Kidney (tissue), 13 donors: ENCODE measurements at regions not wholly inside any gene's neighbourhood (a gene's known extent, or its start where the extent isn't known, plus 50 kb on each side); places are given as distances from the start of the nearest gene placed in this dataset.

Experiments
- DNase-seq, 5 donors: peaks; one replicate each; pipeline ENCODE4 v3.0.0-alpha.2; 2013 to 2020
- FAIRE-seq: peaks from 2 replicates; lab custom pipeline; 2012; peaks lifted over from hg19 to GRCh38; lab: Jason Lieb, UNC
- H3K27ac ChIP-seq, 2 donors: one replicate each; pipeline ENCODE4 v1.7.0; 2013; ENCODE audit warnings: low read depth in 2 of 2, low read length in 2 of 2, inconsistent platforms in 1 of 2
- H3K27me3 ChIP-seq: one replicate; pipeline ENCODE4 v1.7.1; 2013; ENCODE audit warnings: low read length, inconsistent platforms; ENCODE audit not compliant: control insufficient read depth, insufficient read depth
- H3K36me3 ChIP-seq, 3 donors: one replicate each; pipeline versions ENCODE4 v1.7.0 to v1.7.1; 2013; ENCODE audit warnings: low read length in 3 of 3, control low read depth in 1 of 3, inconsistent platforms in 1 of 3; ENCODE audit not compliant: insufficient read depth in 3 of 3, control insufficient read depth in 2 of 3
- H3K4me1 ChIP-seq, 3 donors: one replicate each; pipeline versions ENCODE4 v1.7.0 to v1.7.1; 2013; ENCODE audit warnings: low read length in 3 of 3, inconsistent platforms in 1 of 3, low read depth in 1 of 3; ENCODE audit not compliant: control insufficient read depth in 2 of 3, insufficient read depth in 2 of 3
- H3K4me3 ChIP-seq, 3 donors: one replicate each; pipeline versions ENCODE4 v1.7.0 to v1.8.1; 2013; ENCODE audit warnings: low read length in 3 of 3, control low read depth in 1 of 3, inconsistent platforms in 1 of 3
- H3K9ac ChIP-seq, 3 donors: one replicate each; pipeline versions ENCODE4 v1.7.0 to v1.7.1; 2013; ENCODE audit warnings: low read length in 3 of 3, control low read depth in 1 of 3, inconsistent platforms in 1 of 3
- H3K9me3 ChIP-seq, 3 donors: one replicate each; pipeline versions ENCODE4 v1.7.0 to v1.7.1; 2013; ENCODE audit warnings: low read length in 3 of 3, control low read depth in 1 of 3, inconsistent platforms in 1 of 3; ENCODE audit not compliant: control insufficient read depth in 2 of 3, insufficient read depth in 1 of 3
- intact Hi-C: fragments of 100-400 bp; cut with DNase I; formaldehyde crosslinking; loops from one replicate; pipeline ENCODE4 v1.11.1; 2022
- TF ChIP-seq, protein P1 (sequence below): IDR thresholded peaks from 3 replicates; pipeline ENCODE4 v1.5.1; 2012; ENCODE audit warnings: mild to moderate bottlenecking, moderate library complexity, borderline replicate concordance; ENCODE audit not compliant: insufficient read depth; ENCODE audit errors: extremely low read depth
- donor health status: control.
- donor health status: control.
- donor health status: control.
- donor health status: control.
- donor health status: control.
- donor health status: DM: yes; HTN: yes; CAD: no.
- donor health status: Normal renal cell carcinoma (clear cell type).

DNA sequence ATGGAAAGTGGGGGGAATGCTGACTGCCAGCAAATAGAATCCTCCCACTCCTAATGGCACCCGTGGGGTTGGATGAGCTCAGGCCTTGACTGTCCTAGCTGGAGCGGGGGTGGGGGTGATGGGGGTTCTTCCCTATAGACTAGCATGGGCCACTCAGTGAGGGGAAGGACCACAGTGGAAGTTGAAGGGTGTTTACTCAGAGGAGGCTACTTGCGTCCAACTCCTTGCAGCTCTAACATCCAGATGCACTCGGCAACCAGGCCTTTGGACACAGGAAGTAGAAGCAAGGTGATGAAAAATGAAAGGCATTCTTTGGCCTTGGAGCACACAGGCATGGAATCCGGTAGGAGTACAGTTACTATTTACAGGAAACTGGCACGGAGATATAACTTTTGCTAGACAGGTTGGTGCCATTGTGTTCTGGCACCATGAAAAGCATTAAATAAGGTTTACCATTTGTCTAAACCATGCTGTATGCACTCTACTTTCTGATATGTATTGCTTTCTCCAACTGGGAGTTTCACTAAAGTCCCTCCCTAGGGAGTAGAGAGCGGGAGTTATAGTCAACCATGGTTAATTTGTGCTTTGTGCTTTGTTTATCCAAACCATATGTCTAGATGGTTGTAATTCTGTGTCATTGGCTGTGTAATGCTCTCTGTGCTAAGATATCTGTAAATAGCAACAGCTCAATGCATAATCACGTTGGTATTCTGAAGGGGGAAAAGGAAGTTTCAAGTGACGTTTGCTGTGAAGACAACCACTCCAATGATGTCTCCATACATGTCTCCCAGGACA, 125.3 kb downstream of the TSHZ3 start:
- Histone ChIP-seq H3K9me3 (no peaks in the 10 kb centered on the region), H3K4me1 (no peaks in the 10 kb centered on the region), H3K9ac (no peak overlapping the region), H3K27ac (no peak overlapping the region), H3K4me3 (no peak overlapping the region), H3K27me3 (no peaks in the 10 kb centered on the region), H3K36me3 (no peaks in the 10 kb centered on the region)
- no peak for FAIRE-seq
- DNase-seq = peak in 1 of 5 donors; percentile 53
- intact Hi-C loops = no loop called here
- TF ChIP-seq, protein P1, sequence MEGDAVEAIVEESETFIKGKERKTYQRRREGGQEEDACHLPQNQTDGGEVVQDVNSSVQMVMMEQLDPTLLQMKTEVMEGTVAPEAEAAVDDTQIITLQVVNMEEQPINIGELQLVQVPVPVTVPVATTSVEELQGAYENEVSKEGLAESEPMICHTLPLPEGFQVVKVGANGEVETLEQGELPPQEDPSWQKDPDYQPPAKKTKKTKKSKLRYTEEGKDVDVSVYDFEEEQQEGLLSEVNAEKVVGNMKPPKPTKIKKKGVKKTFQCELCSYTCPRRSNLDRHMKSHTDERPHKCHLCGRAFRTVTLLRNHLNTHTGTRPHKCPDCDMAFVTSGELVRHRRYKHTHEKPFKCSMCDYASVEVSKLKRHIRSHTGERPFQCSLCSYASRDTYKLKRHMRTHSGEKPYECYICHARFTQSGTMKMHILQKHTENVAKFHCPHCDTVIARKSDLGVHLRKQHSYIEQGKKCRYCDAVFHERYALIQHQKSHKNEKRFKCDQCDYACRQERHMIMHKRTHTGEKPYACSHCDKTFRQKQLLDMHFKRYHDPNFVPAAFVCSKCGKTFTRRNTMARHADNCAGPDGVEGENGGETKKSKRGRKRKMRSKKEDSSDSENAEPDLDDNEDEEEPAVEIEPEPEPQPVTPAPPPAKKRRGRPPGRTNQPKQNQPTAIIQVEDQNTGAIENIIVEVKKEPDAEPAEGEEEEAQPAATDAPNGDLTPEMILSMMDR = no peak

DNA sequence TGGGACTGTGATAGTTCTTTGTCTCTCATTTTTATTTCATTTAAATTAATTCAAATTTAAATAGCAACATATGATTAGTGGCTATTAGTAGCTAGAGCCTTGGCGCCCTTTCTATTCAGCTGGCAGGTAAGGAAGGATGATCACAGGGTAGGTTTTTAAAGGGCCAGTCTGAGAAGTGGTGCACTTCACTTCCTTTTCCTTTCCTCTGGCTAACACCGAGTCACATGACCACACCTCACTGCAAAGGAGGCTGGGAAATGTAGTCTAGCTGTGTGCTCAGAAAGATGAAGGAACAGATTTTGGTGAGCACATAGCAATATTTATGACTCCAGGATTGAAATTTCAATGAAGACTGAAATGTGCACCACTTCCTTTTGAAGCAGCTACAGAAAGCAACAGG, 128.7 kb downstream of the TSHZ3 start:
- TF ChIP-seq, protein P1 = no peak
- Histone ChIP-seq H3K27ac (no peak overlapping the region), H3K9ac (no peak overlapping the region), H3K4me1 (no peaks in the 10 kb centered on the region), H3K36me3 (no peaks in the 10 kb centered on the region), H3K9me3 (no peaks in the 10 kb centered on the region), H3K4me3 (no peak overlapping the region), H3K27me3 (no peaks in the 10 kb centered on the region)
- no peak for FAIRE-seq
- intact Hi-C loops = no loop called here
- no peak for DNase-seq

DNA sequence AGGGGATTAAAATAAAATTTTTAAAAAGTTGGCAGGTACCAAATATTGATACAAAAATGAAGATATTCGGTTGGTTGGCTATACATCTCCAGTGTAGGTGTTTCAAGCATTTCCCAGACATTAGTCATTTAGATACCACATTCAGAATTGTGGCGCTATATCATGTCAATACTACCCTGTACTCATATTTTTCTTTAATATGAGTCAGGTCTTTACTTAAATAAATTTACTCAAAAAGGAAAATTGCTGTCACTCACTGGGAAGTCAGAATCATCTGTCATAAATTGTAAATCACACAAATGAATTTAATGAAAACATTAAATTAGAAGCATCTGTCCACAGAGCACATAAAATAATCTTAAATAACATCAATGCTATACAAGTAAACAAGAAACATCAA, 134.2 kb downstream of the TSHZ3 start:
- intact Hi-C loops = no loop called here
- Histone ChIP-seq H3K9me3 (no peaks in the 10 kb centered on the region), H3K36me3 (no peaks in the 10 kb centered on the region), H3K9ac (no peak overlapping the region), H3K4me1 (no peaks in the 10 kb centered on the region), H3K4me3 (no peak overlapping the region), H3K27ac (no peak overlapping the region), H3K27me3 (no peaks in the 10 kb centered on the region)
- DNase-seq = no peak
- no peak for FAIRE-seq
- TF ChIP-seq, protein P1 = no peak

DNA sequence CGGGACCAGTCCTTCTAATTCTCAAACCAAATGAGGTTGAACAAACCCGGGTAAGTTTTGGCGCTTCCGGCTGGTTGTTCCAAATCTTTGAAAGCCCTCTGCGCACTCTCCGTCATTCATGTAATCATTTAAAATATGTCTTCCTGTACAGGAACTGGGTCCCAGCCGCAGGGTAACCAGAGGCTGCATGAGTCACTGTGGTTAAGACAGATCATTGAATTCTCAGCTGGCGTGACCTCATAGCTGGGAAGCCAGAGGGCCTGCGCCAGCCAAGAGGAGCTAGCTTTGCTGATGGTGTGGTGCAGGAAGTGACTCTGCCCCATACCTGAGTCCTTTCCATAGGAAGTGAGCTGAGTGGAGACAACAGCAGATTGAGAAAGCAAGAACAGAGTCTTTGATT, 135.2 kb downstream of the TSHZ3 start:
- Histone ChIP-seq H3K27ac (no peak overlapping the region), H3K9me3 (no peaks in the 10 kb centered on the region), H3K4me3 (no peak overlapping the region), H3K36me3 (no peaks in the 10 kb centered on the region), H3K4me1 (no peaks in the 10 kb centered on the region), H3K27me3 (no peaks in the 10 kb centered on the region), H3K9ac (no peak overlapping the region)
- FAIRE-seq = no peak
- intact Hi-C loops = no loop called here
- TF ChIP-seq, protein P1 = no peak
- peak in 4 of 5 donors; percentile 18 to 86 (median 40) for DNase-seq
